Stomach (tissue), 8 donors: ENCODE measurements at regions not wholly inside any gene's neighbourhood (a gene's known extent, or its start where the extent isn't known, plus 50 kb on each side); places are given as distances from the start of the nearest gene placed in this dataset.

Source experiments
- DNase-seq, 2 donors: peaks; one replicate each; pipeline versions ENCODE4 v3.0.0 to v3.0.0-alpha.2; 2013 to 2019
- H3K27ac ChIP-seq, 5 donors: fragments of 200-600 bp in 4 of 5; sonication (generic) in 4 of 5; one replicate each; pipeline ENCODE4 v1.5.1; 2013 to 2019; ENCODE audit warnings: mild to moderate bottlenecking in 1 of 5, moderate library complexity in 1 of 5
- H3K27me3 ChIP-seq, 3 donors: fragments of 200-600 bp; sonication (generic); one replicate each; pipeline ENCODE4 v1.5.1; 2017 to 2019; ENCODE audit warnings: mixed run types in 1 of 3
- H3K36me3 ChIP-seq, 4 donors: fragments of 200-600 bp; sonication (generic); 1 replicate in 3 of 4; 2 replicates in 1 of 4; pipeline ENCODE4 v1.5.1; 2016 to 2019
- H3K4me1 ChIP-seq, 4 donors: fragments of 200-600 bp; sonication (generic); one replicate each; pipeline ENCODE4 v1.5.1; 2016 to 2019
- H3K4me3 ChIP-seq, 4 donors: fragments of 200-600 bp; sonication (generic) in 3 of 4; one replicate each; pipeline ENCODE4 v1.5.1; 2016 to 2019; ENCODE audit warnings: mild to moderate bottlenecking in 1 of 4
- H3K9me3 ChIP-seq, 4 donors: fragments of 200-600 bp; sonication (generic); one replicate each; pipeline ENCODE4 v1.5.1; 2016 to 2019
- CTCF ChIP-seq, 7 experiments: fragments of 450-650 bp in 4 of 7; fragments of 200-600 bp in 3 of 7; sonication (generic) in 3 of 7; IDR thresholded peaks; one replicate each; pipeline ENCODE4 v1.5.1; 2016 to 2019; ENCODE audit warnings: antibody characterized with exemption in 7 of 7, control low read depth in 2 of 7, mild to moderate bottlenecking in 1 of 7
- EP300 ChIP-seq: sonication (generic); formaldehyde crosslinking; IDR thresholded peaks from one replicate; pipeline ENCODE4 v1.6.1; 2017; ENCODE audit warnings: antibody characterized with exemption
- POLR2A ChIP-seq, 4 donors: fragments of 450-650 bp; IDR thresholded peaks; one replicate each; pipeline ENCODE4 v1.6.1; 2016; ENCODE audit warnings: antibody characterized with exemption in 4 of 4, control low read depth in 2 of 4, mild to moderate bottlenecking in 1 of 4, moderate library complexity in 1 of 4
- POLR2AphosphoS5 ChIP-seq, 3 donors: sonication (generic); formaldehyde crosslinking; IDR thresholded peaks; one replicate each; pipeline ENCODE4 v1.6.1; 2016; ENCODE audit warnings: antibody characterized with exemption in 3 of 3
- WGBS, 5 donors: extraction: QIAGEN DNeasy Blood & Tissue Kit in 3 of 5; methylation state at CpG; one replicate each; pipeline versions ENCODE4 v1.1.5 to v1.1.7; 2013 to 2018; 5-methylcytosine and 5-hydroxymethylcytosine counted together
- intact Hi-C: fragments of 100-400 bp; cut with DNase I; formaldehyde crosslinking; loops from one replicate; pipeline ENCODE4 v1.15.1; 2023; ENCODE audit warnings: low total_unique reads
- donor health status: healthy with polysubstance abuse.
- donor health status: Bipolar disorder and iron deficiency.
- donor health status: healthy.

- Histone ChIP-seq H3K4me3 (no peak overlapping the region), H3K27ac (no peak overlapping the region), H3K27me3 (no peaks in the 10 kb centered on the region), H3K4me1 (no peaks in the 10 kb centered on the region), H3K36me3 (no peaks in the 10 kb centered on the region), H3K9me3 (no peaks in the 10 kb centered on the region)
- intact Hi-C loops = no loop called here
- DNase-seq = no peak
- TF ChIP-seq CTCF (IDR thresholded peaks at IDR 0.05) (no peak), EP300 (no peak), POLR2AphosphoS5 (IDR thresholded peaks at IDR 0.05) (no peak), POLR2A (IDR thresholded peaks at IDR 0.05) (no peak)
- WGBS, 5 donors = 86 to 93% (median 88%) methylated on average over 4 of the region's 4 CpGs
Observed at GRCh38 chr7:84704380-84704779, 482.5 kb downstream of the SEMA3D start.

DNA sequence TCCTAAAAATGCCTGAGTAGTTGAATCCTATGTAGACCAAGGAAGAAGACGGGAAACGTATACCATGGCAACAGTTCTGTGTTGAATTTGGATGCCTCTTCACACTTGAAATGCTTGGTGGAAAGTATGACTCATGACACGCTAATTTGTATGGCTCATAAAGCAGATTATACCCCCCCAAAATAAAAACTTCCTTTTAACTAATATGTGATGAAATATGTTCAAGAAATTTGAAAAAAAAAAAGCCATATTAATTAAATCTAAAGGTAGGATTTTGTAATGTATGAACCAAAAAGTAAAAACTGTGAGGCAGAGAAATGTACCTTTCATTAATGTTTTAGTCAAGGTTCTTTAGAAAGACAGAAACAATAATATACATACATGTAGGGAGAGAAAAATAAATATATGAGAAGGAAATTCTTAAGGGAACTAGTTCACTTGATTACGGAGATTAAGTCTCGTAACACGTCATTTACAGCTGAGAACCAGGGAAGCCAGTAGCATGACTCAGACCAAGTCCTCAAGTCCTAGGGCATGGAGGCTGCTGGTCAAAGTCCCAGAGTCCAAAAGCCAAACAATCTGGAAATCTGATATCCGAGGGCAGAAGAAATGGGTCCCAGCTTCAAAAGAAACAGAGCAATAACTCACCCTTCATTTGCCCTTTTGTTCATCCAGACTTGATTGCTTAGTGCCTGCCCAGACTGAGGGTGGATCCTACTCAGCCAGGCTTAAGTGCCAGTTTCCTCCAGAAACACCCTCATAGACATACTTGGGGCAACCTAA lies 485.1 kb downstream of the SEMA3D start:
- no peaks in the 10 kb centered on the region for H3K9me3 ChIP-seq
- H3K4me1 ChIP-seq = no peaks in the 10 kb centered on the region
- intact Hi-C loops = no loop called here
- no peaks in the 10 kb centered on the region for H3K36me3 ChIP-seq
- H3K27ac ChIP-seq = peak overlapping the region in 1 of 5 donors; percentile 33
- WGBS, 5 donors = 48 to 54% (median 52%) methylated on average over 7 of the region's 7 CpGs
- H3K4me3 ChIP-seq = no peak overlapping the region
- H3K27me3 ChIP-seq = no peaks in the 10 kb centered on the region
- DNase-seq = peak; percentile 31 to 61
- TF ChIP-seq CTCF (IDR thresholded peaks at IDR 0.05) (no peak), EP300 (no peak), POLR2A (IDR thresholded peaks at IDR 0.05) (no peak), POLR2AphosphoS5 (IDR thresholded peaks at IDR 0.05) (peak in 2 of 3 donors; percentile 26 to 48)

GRCh38 chr7:84700563-84701370 lies 486.1 kb downstream of the SEMA3D start:
- H3K4me3 ChIP-seq = no peak overlapping the region
- intact Hi-C loops = no loop called here
- 87 to 97% (median 95%) methylated on average over 2 of the region's 2 CpGs for WGBS, 5 donors
- DNase-seq = no peak
- H3K36me3 ChIP-seq = no peaks in the 10 kb centered on the region
- H3K4me1 ChIP-seq = no peaks in the 10 kb centered on the region
- no peaks in the 10 kb centered on the region for H3K9me3 ChIP-seq
- H3K27me3 ChIP-seq = no peaks in the 10 kb centered on the region
- TF ChIP-seq CTCF (IDR thresholded peaks at IDR 0.05) = no peak
- no peak for TF ChIP-seq POLR2A (IDR thresholded peaks at IDR 0.05)
- TF ChIP-seq POLR2AphosphoS5 (IDR thresholded peaks at IDR 0.05) = no peak
- TF ChIP-seq EP300 = no peak
- peak overlapping the region in 1 of 5 donors; percentile 33 for H3K27ac ChIP-seq

DNA sequence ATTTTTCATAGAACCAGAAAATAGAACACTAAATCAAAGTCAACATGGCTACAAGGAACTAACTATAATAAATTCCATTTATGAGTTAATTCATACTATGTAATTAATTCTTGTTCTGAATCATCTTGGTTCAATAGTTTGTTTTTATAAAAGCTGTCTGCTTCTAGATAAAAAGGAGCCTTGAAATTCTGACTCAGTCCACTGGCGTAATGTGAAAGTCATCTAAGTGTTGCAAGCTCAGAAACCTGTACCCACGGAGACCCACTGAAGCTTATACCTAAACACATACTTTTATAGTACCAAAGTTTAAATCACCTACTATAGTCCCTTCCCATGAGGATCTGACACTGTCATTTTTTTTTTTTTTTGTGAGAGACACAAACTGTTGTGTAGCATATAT lies 489.4 kb downstream of the SEMA3D start:
- TF ChIP-seq EP300 (no peak), POLR2AphosphoS5 (IDR thresholded peaks at IDR 0.05) (no peak), POLR2A (IDR thresholded peaks at IDR 0.05) (no peak), CTCF (IDR thresholded peaks at IDR 0.05) (no peak)
- Histone ChIP-seq H3K9me3 (no peaks in the 10 kb centered on the region), H3K36me3 (no peaks in the 10 kb centered on the region), H3K4me3 (no peak overlapping the region), H3K4me1 (no peaks in the 10 kb centered on the region), H3K27me3 (no peaks in the 10 kb centered on the region), H3K27ac (no peak overlapping the region)
- WGBS, 5 donors = 66 to 82% (median 70%) methylated on average over 2 of the region's 2 CpGs
- intact Hi-C loops = no loop called here
- DNase-seq = no peak
